ENCODE measurements at regions not wholly inside any gene's neighbourhood (a gene's known extent, or its start where the extent isn't known, plus 50 kb on each side); places are given as distances from the start of the nearest gene placed in this dataset.

DNA sequence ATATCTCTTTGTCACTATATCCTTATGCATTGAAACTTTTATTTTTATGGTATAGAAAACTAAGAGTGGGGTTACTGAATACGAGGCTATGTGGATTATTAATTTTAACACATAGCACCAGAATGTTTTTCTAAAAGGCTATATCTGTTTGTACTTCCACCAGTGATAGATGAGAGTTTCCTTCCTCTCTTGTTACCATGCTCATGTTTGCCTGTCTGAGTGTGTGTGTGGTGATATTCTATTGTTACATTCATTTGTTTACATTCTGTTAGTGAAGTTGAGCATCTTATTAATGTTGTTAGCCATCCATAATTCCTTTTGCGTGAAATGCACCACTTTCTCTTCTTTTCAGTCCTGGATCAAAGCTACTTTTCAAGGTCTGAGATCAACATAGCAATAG is 54.1 kb upstream of the ALDH1A1 start:
- Histone ChIP-seq H3K4me1 (peaks cover 3% of the 10 kb centered on the region), H3K9me3 (no peaks in the 10 kb centered on the region), H3K27ac (no peak overlapping the region), H3K4me3 (no peak overlapping the region), H3K36me3 (no peaks in the 10 kb centered on the region), H3K27me3 (peaks cover 3% of the 10 kb centered on the region)
- TF ChIP-seq POLR2AphosphoS5 (IDR thresholded peaks at IDR 0.05) (no peak), POLR2A (IDR thresholded peaks at IDR 0.05) (no peak), EP300 (IDR thresholded peaks at IDR 0.05) (no peak)
- TF ChIP-seq, protein P1, sequence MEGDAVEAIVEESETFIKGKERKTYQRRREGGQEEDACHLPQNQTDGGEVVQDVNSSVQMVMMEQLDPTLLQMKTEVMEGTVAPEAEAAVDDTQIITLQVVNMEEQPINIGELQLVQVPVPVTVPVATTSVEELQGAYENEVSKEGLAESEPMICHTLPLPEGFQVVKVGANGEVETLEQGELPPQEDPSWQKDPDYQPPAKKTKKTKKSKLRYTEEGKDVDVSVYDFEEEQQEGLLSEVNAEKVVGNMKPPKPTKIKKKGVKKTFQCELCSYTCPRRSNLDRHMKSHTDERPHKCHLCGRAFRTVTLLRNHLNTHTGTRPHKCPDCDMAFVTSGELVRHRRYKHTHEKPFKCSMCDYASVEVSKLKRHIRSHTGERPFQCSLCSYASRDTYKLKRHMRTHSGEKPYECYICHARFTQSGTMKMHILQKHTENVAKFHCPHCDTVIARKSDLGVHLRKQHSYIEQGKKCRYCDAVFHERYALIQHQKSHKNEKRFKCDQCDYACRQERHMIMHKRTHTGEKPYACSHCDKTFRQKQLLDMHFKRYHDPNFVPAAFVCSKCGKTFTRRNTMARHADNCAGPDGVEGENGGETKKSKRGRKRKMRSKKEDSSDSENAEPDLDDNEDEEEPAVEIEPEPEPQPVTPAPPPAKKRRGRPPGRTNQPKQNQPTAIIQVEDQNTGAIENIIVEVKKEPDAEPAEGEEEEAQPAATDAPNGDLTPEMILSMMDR (IDR thresholded peaks at IDR 0.05), result no peak
- WGBS, result 88% methylated on average over 2 of the region's 2 CpGs
- DNase-seq (ENCODE audit: low spot score in 2 of 2), result no peak

Data from suprapubic skin (tissue), 4 donors.